SH-SY5Y (cell line): ENCODE measurements at regions not wholly inside any gene's neighbourhood (a gene's known extent, or its start where the extent isn't known, plus 50 kb on each side); places are given as distances from the start of the nearest gene placed in this dataset.

Source experiments
- GATA2 ChIP-seq: IDR thresholded peaks from 2 replicates; pipeline ENCODE4 v1.6.1; 2011; ENCODE audit warnings: mild to moderate bottlenecking, low read depth, low read length
- GATA3 ChIP-seq: IDR thresholded peaks from 2 replicates; pipeline ENCODE4 v1.6.1; 2011; ENCODE audit warnings: low read depth, mild to moderate bottlenecking, low read length, moderate library complexity

DNA sequence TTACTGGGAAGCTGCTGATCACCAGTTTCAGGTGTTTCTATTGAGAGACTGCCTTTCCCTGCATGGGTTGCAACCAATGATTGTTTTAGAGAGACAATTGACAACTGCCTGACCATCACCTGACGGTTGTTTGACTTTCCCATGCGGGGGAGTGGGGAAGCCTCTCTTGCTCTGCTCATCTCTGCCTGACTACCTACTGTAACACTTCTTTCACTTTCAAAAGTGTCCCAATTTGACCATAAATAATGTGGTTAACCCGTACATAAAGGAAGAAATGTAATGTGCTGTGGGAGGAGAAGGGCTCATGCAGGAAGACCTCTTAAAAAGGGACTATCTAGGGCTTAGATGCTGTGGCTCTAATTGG, 122.1 kb upstream of the PHACTR1 start:
- TF ChIP-seq GATA2, result no peak
- TF ChIP-seq GATA3, result no peak
